Fibroblast of lung (primary cell): ENCODE measurements at regions not wholly inside any gene's neighbourhood (a gene's known extent, or its start where the extent isn't known, plus 50 kb on each side); places are given as distances from the start of the nearest gene placed in this dataset.

Experiments used
- EZH2 ChIP-seq: IDR thresholded peaks from 2 replicates; pipeline ENCODE4 v1.5.1; 2012; ENCODE audit warnings: low read length, control low read depth, mild to moderate bottlenecking; ENCODE audit errors: missing control alignments
- TF ChIP-seq, protein P1 (sequence below), 2 donors: IDR thresholded peaks in 1 of 2; conservative IDR thresholded peaks in 1 of 2; 1 replicate in 1 of 2; 2 replicates in 1 of 2; pipeline ENCODE4 v1.5.1; 2011 to 2012; ENCODE audit warnings: low read length in 2 of 2, control low read depth in 1 of 2, inconsistent platforms in 1 of 2, low read depth in 1 of 2, mild to moderate bottlenecking in 1 of 2

DNA sequence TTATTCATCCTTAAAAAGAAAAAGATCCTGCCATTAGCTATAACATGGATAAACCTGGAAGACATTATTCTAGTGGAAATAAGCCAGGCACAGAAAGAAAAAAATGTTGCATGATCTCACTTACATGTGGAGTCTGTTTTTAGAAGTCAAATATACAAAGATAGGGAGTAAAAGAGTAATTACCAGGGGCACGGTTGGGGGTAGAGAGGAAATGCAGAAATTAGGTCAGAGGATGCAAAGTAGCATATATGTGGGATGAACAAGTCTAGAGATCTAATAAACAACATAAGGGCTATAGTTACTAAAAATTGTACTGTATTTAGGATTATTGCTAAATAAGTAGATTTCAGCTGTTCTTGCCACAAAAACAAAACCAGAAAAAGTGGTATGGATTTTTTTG lies 61.4 kb upstream of the CD53 start:
- TF ChIP-seq, protein P1, sequence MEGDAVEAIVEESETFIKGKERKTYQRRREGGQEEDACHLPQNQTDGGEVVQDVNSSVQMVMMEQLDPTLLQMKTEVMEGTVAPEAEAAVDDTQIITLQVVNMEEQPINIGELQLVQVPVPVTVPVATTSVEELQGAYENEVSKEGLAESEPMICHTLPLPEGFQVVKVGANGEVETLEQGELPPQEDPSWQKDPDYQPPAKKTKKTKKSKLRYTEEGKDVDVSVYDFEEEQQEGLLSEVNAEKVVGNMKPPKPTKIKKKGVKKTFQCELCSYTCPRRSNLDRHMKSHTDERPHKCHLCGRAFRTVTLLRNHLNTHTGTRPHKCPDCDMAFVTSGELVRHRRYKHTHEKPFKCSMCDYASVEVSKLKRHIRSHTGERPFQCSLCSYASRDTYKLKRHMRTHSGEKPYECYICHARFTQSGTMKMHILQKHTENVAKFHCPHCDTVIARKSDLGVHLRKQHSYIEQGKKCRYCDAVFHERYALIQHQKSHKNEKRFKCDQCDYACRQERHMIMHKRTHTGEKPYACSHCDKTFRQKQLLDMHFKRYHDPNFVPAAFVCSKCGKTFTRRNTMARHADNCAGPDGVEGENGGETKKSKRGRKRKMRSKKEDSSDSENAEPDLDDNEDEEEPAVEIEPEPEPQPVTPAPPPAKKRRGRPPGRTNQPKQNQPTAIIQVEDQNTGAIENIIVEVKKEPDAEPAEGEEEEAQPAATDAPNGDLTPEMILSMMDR (conservative IDR thresholded peaks at IDR 0.05 in 1 of 2, IDR thresholded peaks at IDR 0.05 in 1 of 2; ENCODE audit: low read depth in 1 of 2, low read length in 2 of 2) = no peak
- no peak for TF ChIP-seq EZH2
